ENCODE measurements at regions not wholly inside any gene's neighbourhood (a gene's known extent, or its start where the extent isn't known, plus 50 kb on each side); places are given as distances from the start of the nearest gene placed in this dataset.

- FAIRE-seq (no peak), DNase-seq (ENCODE audit: extremely low read depth in 1 of 4, low spot score in 3 of 4) (no peak), ATAC-seq (no peak)
- Histone ChIP-seq H3K4me2 (ENCODE audit: insufficient read depth, low read length) (no peak overlapping the region), H3K9me3 (replicated peaks; ENCODE audit: control insufficient read depth, insufficient read depth, low read depth, low read length) (no peaks in the 10 kb centered on the region), H3K9me1 (ENCODE audit: control insufficient read depth, insufficient read depth, low read length) (no peaks in the 10 kb centered on the region), H3K27me3 (ENCODE audit: control insufficient read depth in 2 of 2, insufficient read depth in 2 of 2, low read length in 2 of 2) (no peaks in the 10 kb centered on the region), H3K27ac (ENCODE audit: extremely low read depth, low read depth, low read length) (no peak overlapping the region), H2AFZ (ENCODE audit: low read depth, low read length) (no peak overlapping the region), H3K9ac (ENCODE audit: insufficient read depth in 1 of 2, low read depth in 2 of 2, low read length in 2 of 2) (no peak overlapping the region), H3K4me3 (no peak overlapping the region), H3K4me1 (replicated peaks in 1 of 2; ENCODE audit: control insufficient read depth in 2 of 2, insufficient read depth in 2 of 2, low read length in 2 of 2) (no peaks in the 10 kb centered on the region; a peak in 1 of 5 replicates), H3K79me2 (ENCODE audit: control insufficient read depth, insufficient read depth, low read length) (no peaks in the 10 kb centered on the region), H4K20me1 (replicated peaks; ENCODE audit: control insufficient read depth, insufficient read depth, low read length) (no peaks in the 10 kb centered on the region), H3K36me3 (ENCODE audit: control insufficient read depth, insufficient read depth, low read length) (no peaks in the 10 kb centered on the region)
- ChIA-PET CTCF (ENCODE audit: low intra/inter-chr PET ratio) (no interaction called here), POLR2A (no interaction called here)
- in situ Hi-C loops (cut with MboI) (no loop called here), intact Hi-C loops (cut with micrococcal nuclease) (no loop called here)
- BruUV-seq (replicated peaks): no TSS peak
- 0% methylated on average over 5 of the region's 5 CpGs for WGBS (ENCODE audit: insufficient coverage, low coverage, missing lambda C conversion rate)
- no peak for TF ChIP-seq NCOA1 (IDR thresholded peaks at IDR 0.05; ENCODE audit: low read depth)
- no peak for TF ChIP-seq RBFOX2 (IDR thresholded peaks at IDR 0.05; ENCODE audit: low read depth, low read length)
- no peak for TF ChIP-seq NKRF (IDR thresholded peaks at IDR 0.05; ENCODE audit: borderline replicate concordance)
- TF ChIP-seq, protein P1, sequence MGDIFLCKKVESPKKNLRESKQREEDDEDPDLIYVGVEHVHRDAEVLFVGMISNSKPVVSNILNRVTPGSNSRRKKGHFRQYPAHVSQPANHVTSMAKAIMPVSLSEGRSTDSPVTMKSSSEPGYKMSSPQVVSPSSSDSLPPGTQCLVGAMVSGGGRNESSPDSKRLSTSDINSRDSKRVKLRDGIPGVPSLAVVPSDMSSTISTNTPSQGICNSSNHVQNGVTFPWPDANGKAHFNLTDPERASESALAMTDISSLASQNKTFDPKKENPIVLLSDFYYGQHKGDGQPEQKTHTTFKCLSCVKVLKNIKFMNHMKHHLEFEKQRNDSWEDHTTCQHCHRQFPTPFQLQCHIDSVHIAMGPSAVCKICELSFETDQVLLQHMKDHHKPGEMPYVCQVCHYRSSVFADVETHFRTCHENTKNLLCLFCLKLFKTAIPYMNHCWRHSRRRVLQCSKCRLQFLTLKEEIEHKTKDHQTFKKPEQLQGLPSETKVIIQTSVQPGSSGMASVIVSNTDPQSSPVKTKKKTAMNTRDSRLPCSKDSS (IDR thresholded peaks at IDR 0.05; ENCODE audit: low read depth, partially characterized antibody): no peak
- TF ChIP-seq HDAC6 (IDR thresholded peaks at IDR 0.05; ENCODE audit: low read depth, low read length): no peak
- no peak for TF ChIP-seq ZNF311 (CRISPR knock-in tag; IDR thresholded peaks at IDR 0.05)
- no peak for TF ChIP-seq ATF4 (CRISPR knock-in tag; IDR thresholded peaks at IDR 0.05)
- TF ChIP-seq PTTG1 (tag; IDR thresholded peaks at IDR 0.05; ENCODE audit: low read depth): no peak
- TF ChIP-seq ZNF133 (CRISPR knock-in tag; IDR thresholded peaks at IDR 0.05): no peak
- TF ChIP-seq CBX5 (IDR thresholded peaks at IDR 0.05; ENCODE audit: borderline replicate concordance, low read depth): no peak
- TF ChIP-seq, protein P2, sequence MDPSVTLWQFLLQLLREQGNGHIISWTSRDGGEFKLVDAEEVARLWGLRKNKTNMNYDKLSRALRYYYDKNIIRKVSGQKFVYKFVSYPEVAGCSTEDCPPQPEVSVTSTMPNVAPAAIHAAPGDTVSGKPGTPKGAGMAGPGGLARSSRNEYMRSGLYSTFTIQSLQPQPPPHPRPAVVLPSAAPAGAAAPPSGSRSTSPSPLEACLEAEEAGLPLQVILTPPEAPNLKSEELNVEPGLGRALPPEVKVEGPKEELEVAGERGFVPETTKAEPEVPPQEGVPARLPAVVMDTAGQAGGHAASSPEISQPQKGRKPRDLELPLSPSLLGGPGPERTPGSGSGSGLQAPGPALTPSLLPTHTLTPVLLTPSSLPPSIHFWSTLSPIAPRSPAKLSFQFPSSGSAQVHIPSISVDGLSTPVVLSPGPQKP (CRISPR knock-in tag; IDR thresholded peaks at IDR 0.05): no peak
- no peak for TF ChIP-seq RBM34 (IDR thresholded peaks at IDR 0.05; ENCODE audit: borderline replicate concordance, insufficient read depth, low read length)
- no peak for TF ChIP-seq TEAD2 (tag; IDR thresholded peaks at IDR 0.05)
- TF ChIP-seq CEBPG (CRISPR knock-in tag; IDR thresholded peaks at IDR 0.05): no peak
- TF ChIP-seq CEBPG (tag; conservative IDR thresholded peaks at IDR 0.05 in 1 of 2, IDR thresholded peaks at IDR 0.05 in 1 of 2): no peak
- no peak for TF ChIP-seq HNRNPUL1 (IDR thresholded peaks at IDR 0.05; ENCODE audit: low read length)
- no peak for TF ChIP-seq NFE2 (IDR thresholded peaks at IDR 0.05; ENCODE audit: low read depth)
- TF ChIP-seq SETDB1 (IDR thresholded peaks at IDR 0.05; ENCODE audit: low read length): no peak
Observed at GRCh38 chr3:117052395-117052794, 342.8 kb downstream of the TUSC7 start.

Measured in K562 (cell line).